Suprapubic skin (tissue), 3 donors: ENCODE measurements at regions not wholly inside any gene's neighbourhood (a gene's known extent, or its start where the extent isn't known, plus 50 kb on each side); places are given as distances from the start of the nearest gene placed in this dataset.

Experiments used
- CTCF ChIP-seq, 2 donors: fragments of 200-600 bp in 1 of 2; fragments of 450-650 bp in 1 of 2; sonication (generic) in 1 of 2; IDR thresholded peaks; one replicate each; pipeline ENCODE4 v1.5.1; 2016 to 2019; ENCODE audit warnings: antibody characterized with exemption in 2 of 2, mild to moderate bottlenecking in 1 of 2, moderate library complexity in 1 of 2
- POLR2A ChIP-seq, 2 donors: fragments of 450-650 bp; IDR thresholded peaks; one replicate each; pipeline ENCODE4 v1.6.1; 2017; ENCODE audit warnings: antibody characterized with exemption in 2 of 2, mild to moderate bottlenecking in 2 of 2, moderate library complexity in 2 of 2

- TF ChIP-seq CTCF (IDR thresholded peaks at IDR 0.05) = no peak
- no peak for TF ChIP-seq POLR2A (IDR thresholded peaks at IDR 0.05)
Observed at GRCh38 chr1:79617777-79618176, 611.2 kb upstream of the ADGRL4 start.
